ENCODE measurements at regions not wholly inside any gene's neighbourhood (a gene's known extent, or its start where the extent isn't known, plus 50 kb on each side); places are given as distances from the start of the nearest gene placed in this dataset.

- TF ChIP-seq MAFK (IDR thresholded peaks at IDR 0.05; ENCODE audit: low read length) (peak; percentile 57; the same call in 1 of the 2 replicates), ZNF140 (CRISPR knock-in tag; IDR thresholded peaks at IDR 0.05) (no peak), PURB (CRISPR knock-in tag; IDR thresholded peaks at IDR 0.05; ENCODE audit: low read depth) (no peak), POLR3A (IDR thresholded peaks at IDR 0.05; ENCODE audit: borderline replicate concordance, extremely low read depth, insufficient read depth, insufficient read length) (no peak), CBFA2T3 (IDR thresholded peaks at IDR 0.05) (no peak), PHF20 (IDR thresholded peaks at IDR 0.05; ENCODE audit: partially characterized antibody) (no peak), ZNF347 (CRISPR knock-in tag; IDR thresholded peaks at IDR 0.05; ENCODE audit: low read depth) (no peak), CBX1 (IDR thresholded peaks at IDR 0.05; ENCODE audit: low read depth) (no peak), PTTG1 (tag; IDR thresholded peaks at IDR 0.05; ENCODE audit: low read depth) (no peak)
- TF ChIP-seq, protein P1, sequence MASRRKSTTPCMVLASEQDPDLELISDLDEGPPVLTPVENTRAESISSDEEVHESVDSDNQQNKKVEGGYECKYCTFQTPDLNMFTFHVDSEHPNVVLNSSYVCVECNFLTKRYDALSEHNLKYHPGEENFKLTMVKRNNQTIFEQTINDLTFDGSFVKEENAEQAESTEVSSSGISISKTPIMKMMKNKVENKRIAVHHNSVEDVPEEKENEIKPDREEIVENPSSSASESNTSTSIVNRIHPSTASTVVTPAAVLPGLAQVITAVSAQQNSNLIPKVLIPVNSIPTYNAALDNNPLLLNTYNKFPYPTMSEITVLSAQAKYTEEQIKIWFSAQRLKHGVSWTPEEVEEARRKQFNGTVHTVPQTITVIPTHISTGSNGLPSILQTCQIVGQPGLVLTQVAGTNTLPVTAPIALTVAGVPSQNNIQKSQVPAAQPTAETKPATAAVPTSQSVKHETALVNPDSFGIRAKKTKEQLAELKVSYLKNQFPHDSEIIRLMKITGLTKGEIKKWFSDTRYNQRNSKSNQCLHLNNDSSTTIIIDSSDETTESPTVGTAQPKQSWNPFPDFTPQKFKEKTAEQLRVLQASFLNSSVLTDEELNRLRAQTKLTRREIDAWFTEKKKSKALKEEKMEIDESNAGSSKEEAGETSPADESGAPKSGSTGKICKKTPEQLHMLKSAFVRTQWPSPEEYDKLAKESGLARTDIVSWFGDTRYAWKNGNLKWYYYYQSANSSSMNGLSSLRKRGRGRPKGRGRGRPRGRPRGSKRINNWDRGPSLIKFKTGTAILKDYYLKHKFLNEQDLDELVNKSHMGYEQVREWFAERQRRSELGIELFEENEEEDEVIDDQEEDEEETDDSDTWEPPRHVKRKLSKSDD (conservative IDR thresholded peaks at IDR 0.05; ENCODE audit: low read length): no peak
Measured at GRCh38 chr6:4665489-4666417, 110.5 kb upstream of the CDYL start (continued).

Data from K562 (cell line).